ENCODE measurements at regions not wholly inside any gene's neighbourhood (a gene's known extent, or its start where the extent isn't known, plus 50 kb on each side); places are given as distances from the start of the nearest gene placed in this dataset.

DNA sequence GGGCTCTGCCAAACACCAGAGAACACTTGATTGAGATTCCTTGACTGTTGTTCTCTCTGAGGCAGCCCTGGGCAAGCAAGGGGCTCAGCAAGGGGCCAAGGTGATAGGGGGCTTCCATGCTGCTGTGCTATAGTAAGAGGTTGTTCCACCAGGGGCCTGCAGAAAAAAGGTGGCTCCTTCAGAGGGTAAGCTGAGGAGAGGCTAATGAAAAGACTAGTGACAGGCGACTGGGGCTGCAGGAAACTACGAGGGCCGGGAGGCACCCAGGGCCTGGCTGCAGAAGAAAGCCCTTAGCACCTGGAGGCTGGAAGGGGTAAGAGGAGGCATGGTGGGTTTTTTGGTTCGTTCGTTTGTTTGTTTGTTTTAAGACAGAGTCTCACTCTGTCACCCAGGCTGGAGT lies 88.0 kb upstream of the CTNNA1 start:
- no peak for DNase-seq (ENCODE audit: low spot score)

- no peak for DNase-seq (ENCODE audit: low spot score)
These were observed 88.8 kb upstream of the CTNNA1 start for GRCh38 chr5:138664276-138664943.

GRCh38 chr5:138663561-138663960 lies 88.4 kb upstream of the HSPA9 start:
- DNase-seq (ENCODE audit: low spot score) = no peak

DNA sequence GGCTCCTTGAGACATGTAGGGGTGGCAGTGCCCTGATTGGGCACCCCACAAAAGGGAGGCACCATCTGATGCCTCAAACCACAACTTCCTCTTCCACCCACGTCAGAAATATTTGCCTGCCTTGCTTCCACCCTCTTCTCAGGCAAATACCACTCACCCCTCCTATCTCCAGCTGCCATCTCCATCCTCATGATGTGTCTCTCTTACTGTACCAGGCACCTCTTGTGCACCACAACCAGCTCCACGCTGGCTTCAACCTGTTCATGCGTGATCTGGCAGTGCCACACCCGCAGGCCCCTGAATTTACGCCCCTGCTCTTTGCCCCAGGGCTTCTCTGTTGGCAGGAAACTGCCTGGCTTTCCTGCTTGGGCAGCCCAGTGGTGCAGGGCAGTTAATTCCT lies 87.8 kb upstream of the HSPA9 start:
- peak; percentile 7 for DNase-seq (ENCODE audit: low spot score)

GRCh38 chr5:138662599-138662998 lies 87.4 kb upstream of the HSPA9 start:
- DNase-seq (ENCODE audit: low spot score) = no peak

DNA sequence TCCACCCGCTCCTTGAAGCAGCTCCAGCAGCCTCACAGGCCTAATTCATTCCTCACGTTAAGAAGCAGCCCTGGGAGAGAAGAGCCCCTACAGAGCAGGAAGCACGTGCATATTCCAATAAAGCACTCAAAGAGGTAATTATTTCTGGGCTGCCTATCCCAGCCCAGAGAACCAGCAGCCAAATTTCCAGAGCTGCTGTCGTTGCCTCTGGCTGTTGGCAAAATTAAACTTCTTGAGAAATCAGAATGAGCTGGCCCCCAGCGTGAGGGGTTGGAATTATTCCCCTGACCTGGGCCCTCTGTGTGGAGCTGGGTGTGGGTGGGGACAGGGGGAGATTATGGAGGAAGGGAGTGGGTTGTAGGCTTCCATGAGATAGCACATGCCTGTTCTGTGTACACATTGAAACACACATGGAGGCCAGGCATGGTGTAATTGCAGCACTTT lies 86.8 kb upstream of the HSPA9 start:
- no peak for DNase-seq (ENCODE audit: low spot score)

- no peak for DNase-seq (ENCODE audit: low spot score)
These were observed 86.2 kb upstream of the HSPA9 start for GRCh38 chr5:138661291-138661960.

DNA sequence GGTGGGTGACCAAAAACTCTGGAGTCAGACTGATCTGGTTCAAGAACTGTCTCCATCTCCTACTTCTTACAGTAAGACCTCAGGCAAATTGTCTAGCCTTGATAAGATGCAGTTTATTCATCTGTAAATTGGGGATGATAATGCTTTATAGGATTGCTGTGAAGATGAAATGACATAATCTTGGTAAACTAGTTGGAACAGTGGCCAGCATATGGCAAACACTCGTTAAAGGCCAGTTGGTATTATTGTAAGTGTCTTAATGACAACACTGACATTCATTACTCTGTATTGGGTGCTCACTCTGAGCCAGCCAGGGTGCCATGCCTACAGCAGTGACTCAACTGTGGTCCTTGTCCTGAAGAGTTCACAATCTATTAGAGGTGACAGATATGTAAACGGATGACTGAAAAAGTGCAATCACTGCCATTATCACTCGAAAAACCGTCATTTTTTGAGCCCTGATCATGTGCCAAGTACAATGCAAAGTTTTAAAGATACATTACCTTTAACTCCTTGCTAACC lies 84.9 kb upstream of the HSPA9 start:
- DNase-seq (ENCODE audit: low spot score) = no peak

GRCh38 chr5:138659561-138659960 lies 84.4 kb upstream of the HSPA9 start:
- no peak for DNase-seq (ENCODE audit: low spot score)

- no peak for DNase-seq (ENCODE audit: low spot score)
These were observed 83.9 kb upstream of the HSPA9 start for GRCh38 chr5:138659121-138659520.

DNA sequence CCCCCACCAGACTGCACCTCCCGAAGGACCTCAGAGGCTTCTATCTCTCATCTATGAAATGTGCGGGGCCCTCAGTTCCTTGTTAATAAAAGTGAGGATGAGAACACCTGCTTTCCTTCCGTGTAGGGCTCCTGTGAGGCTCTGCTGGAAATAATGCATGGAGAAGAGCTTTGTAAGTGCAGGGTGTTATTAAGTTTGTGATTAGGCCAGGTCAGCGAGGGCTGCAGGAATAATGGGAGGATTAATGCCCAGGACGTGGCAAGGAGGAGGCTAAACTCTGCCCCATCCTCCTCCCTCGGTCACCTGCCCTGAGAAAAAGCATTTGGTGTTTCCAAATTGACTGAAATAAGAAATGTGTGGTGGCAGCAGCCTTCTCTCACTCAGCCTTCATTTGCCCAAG lies 83.5 kb upstream of the HSPA9 start:
- DNase-seq (ENCODE audit: low spot score) = no peak

DNA sequence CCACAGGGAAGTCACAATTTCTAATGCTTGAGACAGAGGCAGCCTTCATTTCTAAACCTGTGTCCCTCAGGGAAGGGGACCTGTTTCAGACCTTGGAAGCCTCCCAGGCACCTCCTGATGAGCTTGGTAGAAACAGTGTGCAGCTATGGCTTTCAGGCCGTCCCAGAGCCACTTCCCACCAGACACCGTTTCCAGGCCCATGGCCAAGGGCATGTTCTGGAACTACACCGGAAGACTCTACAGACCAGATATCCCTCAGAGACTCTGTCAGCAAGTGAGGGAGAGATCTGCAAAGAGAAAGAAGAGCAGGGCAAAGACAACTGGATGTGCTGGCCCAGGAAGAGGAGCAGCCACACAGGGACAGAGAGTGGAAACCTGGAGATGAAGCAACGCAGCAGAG lies 82.2 kb upstream of the HSPA9 start:
- DNase-seq (ENCODE audit: low spot score) = no peak

DNA sequence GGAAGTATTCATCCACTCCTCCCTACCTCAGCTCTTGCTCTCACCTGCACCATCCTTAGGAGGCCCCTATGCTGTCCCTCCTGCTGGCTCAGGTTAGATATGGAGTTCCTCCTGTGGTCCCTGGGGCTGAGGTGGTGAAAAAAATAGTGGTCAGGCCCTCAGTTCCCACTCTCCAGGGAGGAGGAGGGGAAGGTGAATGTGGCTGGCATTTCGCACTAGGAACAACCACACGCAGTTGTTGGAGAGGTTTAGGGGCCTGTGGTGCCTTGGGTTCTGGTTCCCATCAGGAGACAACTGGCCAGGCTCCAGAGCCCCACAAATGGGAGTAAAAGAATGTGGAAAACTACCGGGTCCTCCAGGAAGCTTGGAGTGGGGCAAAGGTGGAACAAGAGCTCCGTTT lies 81.7 kb upstream of the HSPA9 start:
- no peak for DNase-seq (ENCODE audit: low spot score)

- no peak for DNase-seq (ENCODE audit: low spot score)
These were observed 80.5 kb upstream of the HSPA9 start for GRCh38 chr5:138655530-138656190.

- DNase-seq (ENCODE audit: low spot score) = peak; percentile 63
These were observed 79.2 kb upstream of the HSPA9 start for GRCh38 chr5:138654281-138654867.

- DNase-seq (ENCODE audit: low spot score) = no peak
These were observed 78.3 kb upstream of the HSPA9 start for GRCh38 chr5:138653502-138653901.

- DNase-seq (ENCODE audit: low spot score) = no peak
These were observed 76.5 kb upstream of the HSPA9 start for GRCh38 chr5:138651767-138652117.

DNA sequence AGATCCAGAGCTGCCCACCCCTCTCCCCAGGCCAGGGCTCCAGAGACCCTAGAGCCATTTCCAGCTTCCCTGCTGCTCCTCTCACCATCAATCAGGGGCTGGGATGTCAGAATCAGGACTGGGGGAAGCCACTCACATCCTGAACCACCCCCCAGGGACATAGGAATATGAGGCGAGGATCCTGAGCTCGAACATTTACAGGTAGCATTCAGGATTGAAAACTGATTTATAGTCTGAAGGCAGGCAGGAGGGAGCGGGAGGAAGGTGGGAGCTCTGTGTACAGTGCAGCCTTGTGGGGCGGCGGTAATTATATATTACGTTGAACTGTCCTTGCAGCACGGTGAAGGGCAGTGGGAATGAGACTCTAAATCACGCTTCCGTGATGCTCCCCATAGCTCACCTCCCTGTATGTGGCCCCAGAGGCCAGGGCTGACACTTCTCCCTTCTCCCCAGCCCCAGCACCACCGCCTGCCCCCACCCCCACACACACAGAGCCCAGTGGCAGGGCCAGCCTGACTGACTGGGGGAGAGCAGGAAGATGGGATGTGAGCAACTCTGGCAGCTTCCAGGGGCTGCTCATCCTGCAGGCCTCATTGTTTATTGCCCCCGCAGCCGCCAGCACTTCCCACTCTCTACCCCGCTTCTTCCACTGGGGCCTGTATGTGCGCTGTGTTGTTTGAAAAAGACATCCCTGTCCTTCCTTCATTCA lies 76.0 kb upstream of the HSPA9 start:
- no peak for DNase-seq (ENCODE audit: low spot score)

DNA sequence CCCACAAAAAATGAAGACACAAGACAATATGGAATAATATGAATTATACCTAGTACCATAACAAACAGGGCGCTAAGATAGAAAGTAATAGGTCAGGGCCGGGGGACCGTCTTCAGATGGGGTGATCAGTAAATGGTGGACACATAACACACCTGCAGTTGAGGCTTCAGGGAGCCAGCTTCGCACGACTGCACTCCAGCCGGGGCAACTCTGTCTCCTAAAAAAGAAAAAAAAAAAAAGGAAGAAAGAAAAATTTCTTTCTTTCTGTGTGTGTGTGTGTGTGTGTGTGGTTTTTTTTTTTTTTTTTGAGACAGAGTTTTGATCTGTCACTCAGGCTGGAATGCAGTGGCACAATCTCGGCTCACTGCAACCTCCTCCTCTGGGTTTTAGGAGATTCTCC lies 75.0 kb upstream of the HSPA9 start:
- no peak for DNase-seq (ENCODE audit: low spot score)

DNA sequence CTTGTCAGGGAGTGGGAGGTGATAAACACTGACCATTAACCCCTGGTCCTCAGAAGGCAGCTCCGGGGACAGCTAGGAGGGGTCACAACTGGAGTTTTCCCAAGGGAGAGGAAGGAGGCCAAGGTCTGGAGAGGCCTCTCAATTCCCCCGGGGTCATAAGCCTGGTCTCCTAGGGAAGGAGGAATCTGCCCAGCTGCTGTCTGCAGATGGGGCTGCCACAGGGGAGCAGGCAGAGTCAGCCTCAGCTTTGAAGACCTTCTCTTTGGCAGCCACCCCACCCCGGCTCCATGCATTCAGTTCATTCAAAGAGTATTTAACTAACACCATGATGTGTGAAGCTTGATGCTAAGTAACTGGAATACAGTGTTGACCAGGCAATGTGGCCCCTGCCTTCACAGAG lies 74.6 kb upstream of the HSPA9 start:
- DNase-seq (ENCODE audit: low spot score) = no peak

DNA sequence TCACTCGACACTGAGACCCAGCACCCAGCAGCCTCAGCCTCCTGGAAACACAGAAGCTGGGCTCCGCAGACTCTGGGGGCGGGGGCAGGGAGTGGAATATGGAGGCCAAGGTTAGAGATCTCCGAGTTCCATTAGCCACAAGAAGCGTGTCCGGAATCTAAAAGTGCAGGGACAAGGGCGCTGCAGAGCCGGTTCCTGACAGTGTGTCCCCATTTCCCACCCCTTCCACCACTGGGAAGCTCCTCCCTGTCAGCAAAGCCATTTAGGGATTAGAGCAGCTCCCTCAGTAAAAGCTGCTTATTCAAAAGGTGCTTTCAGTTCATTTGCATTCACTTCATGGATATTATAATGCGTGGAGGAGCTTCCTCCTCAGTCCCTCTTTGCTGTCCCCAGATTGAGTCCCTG lies 74.1 kb upstream of the HSPA9 start:
- no peak for DNase-seq (ENCODE audit: low spot score)

GRCh38 chr5:138648841-138649240 lies 73.6 kb upstream of the HSPA9 start:
- DNase-seq (ENCODE audit: low spot score) = no peak

Data from CD4-positive, alpha-beta T cell treated with Interleukin-2 at 100 ng/mL for 4 hours (primary cell).